Thyroid gland (tissue), 4 donors: ENCODE measurements at regions not wholly inside any gene's neighbourhood (a gene's known extent, or its start where the extent isn't known, plus 50 kb on each side); places are given as distances from the start of the nearest gene placed in this dataset.

Source experiments
- DNase-seq, 2 donors: peaks; one replicate each; pipeline ENCODE4 v3.0.0-alpha.2; 2019
- H3K27ac ChIP-seq, 3 donors: fragments of 200-600 bp; sonication (generic); 1 replicate in 2 of 3; 2 replicates in 1 of 3; pipeline ENCODE4 v1.5.1; 2016 to 2019; ENCODE audit warnings: mild to moderate bottlenecking in 1 of 3, moderate library complexity in 1 of 3
- H3K27me3 ChIP-seq: fragments of 200-600 bp; sonication (generic); one replicate; pipeline ENCODE4 v1.5.1; 2019
- H3K36me3 ChIP-seq, 2 donors: fragments of 200-600 bp; sonication (generic); one replicate each; pipeline ENCODE4 v1.5.1; 2016 to 2019
- H3K4me1 ChIP-seq, 2 donors: fragments of 200-600 bp; sonication (generic); one replicate each; pipeline ENCODE4 v1.5.1; 2017 to 2019
- H3K4me3 ChIP-seq, 3 donors: fragments of 200-600 bp; sonication (generic); replicated peaks in 1 of 3; 1 replicate in 2 of 3; 2 replicates in 1 of 3; pipeline ENCODE4 v1.5.1; 2016; ENCODE audit warnings: mild to moderate bottlenecking in 1 of 3
- H3K9me3 ChIP-seq: fragments of 200-600 bp; sonication (generic); one replicate; pipeline ENCODE4 v1.5.1; 2017
- POLR2A ChIP-seq, 2 donors: fragments of 450-650 bp; IDR thresholded peaks; one replicate each; pipeline ENCODE4 v1.6.1; 2017; ENCODE audit warnings: antibody characterized with exemption in 2 of 2, mild to moderate bottlenecking in 2 of 2, moderate library complexity in 1 of 2
- WGBS, 2 donors: methylation state at CpG; one replicate each; pipeline ENCODE4 v1.1.5; 2017; 5-methylcytosine and 5-hydroxymethylcytosine counted together
- intact Hi-C: fragments of 100-400 bp; cut with DNase I; formaldehyde crosslinking; loops from one replicate; pipeline ENCODE4 v1.15.1; 2023
- TF ChIP-seq, protein P1 (sequence below), 6 experiments: fragments of 200-600 bp in 3 of 6; fragments of 450-650 bp in 3 of 6; sonication (generic) in 3 of 6; IDR thresholded peaks; one replicate each; pipeline ENCODE4 v1.5.1; 2016 to 2019; ENCODE audit warnings: antibody characterized with exemption in 6 of 6, mild to moderate bottlenecking in 2 of 6, inconsistent platforms in 1 of 6, moderate library complexity in 1 of 6

DNA sequence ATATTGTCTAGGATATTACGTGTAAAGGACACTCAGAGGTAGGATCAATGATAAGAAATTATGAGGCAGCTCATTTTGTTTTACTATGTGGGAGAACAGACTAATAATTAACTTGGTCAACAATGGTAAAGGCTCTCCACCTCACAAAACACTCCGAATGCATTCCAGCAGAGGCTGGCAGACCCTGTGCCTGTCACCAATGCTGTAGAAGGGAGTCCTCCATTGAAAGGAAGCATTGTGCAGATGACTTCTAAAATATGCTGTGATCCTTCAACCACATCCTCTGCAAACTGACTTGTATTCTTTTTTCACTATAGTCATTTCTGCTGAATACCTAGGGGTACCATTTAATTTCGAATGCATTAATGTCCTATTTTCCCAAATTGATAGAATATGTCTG lies 119.6 kb upstream of the EEA1 start:
- TF ChIP-seq, protein P1, sequence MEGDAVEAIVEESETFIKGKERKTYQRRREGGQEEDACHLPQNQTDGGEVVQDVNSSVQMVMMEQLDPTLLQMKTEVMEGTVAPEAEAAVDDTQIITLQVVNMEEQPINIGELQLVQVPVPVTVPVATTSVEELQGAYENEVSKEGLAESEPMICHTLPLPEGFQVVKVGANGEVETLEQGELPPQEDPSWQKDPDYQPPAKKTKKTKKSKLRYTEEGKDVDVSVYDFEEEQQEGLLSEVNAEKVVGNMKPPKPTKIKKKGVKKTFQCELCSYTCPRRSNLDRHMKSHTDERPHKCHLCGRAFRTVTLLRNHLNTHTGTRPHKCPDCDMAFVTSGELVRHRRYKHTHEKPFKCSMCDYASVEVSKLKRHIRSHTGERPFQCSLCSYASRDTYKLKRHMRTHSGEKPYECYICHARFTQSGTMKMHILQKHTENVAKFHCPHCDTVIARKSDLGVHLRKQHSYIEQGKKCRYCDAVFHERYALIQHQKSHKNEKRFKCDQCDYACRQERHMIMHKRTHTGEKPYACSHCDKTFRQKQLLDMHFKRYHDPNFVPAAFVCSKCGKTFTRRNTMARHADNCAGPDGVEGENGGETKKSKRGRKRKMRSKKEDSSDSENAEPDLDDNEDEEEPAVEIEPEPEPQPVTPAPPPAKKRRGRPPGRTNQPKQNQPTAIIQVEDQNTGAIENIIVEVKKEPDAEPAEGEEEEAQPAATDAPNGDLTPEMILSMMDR (IDR thresholded peaks at IDR 0.05), result no peak
- no peak for TF ChIP-seq POLR2A (IDR thresholded peaks at IDR 0.05)
- Histone ChIP-seq H3K36me3 (no peaks in the 10 kb centered on the region), H3K9me3 (no peaks in the 10 kb centered on the region), H3K4me3 (no peak overlapping the region), H3K27me3 (no peaks in the 10 kb centered on the region), H3K4me1 (no peaks in the 10 kb centered on the region), H3K27ac (no peak overlapping the region)
- DNase-seq, result no peak
- intact Hi-C loops, result no loop called here
- WGBS, 2 donors, result 95 to 96% methylated on average over 3 of the region's 3 CpGs

GRCh38 chr12:93050026-93050747 lies 121.1 kb upstream of the EEA1 start:
- H3K4me1 ChIP-seq, result no peaks in the 10 kb centered on the region
- DNase-seq, result no peak
- no peak overlapping the region for H3K27ac ChIP-seq
- WGBS, 2 donors, result 71 to 74% methylated on average over 3 of the region's 3 CpGs
- H3K4me3 ChIP-seq, result no peak overlapping the region
- H3K36me3 ChIP-seq, result no peaks in the 10 kb centered on the region
- H3K9me3 ChIP-seq, result no peaks in the 10 kb centered on the region
- no peaks in the 10 kb centered on the region for H3K27me3 ChIP-seq
- intact Hi-C loops, result no loop called here
- no peak for TF ChIP-seq POLR2A (IDR thresholded peaks at IDR 0.05)
- TF ChIP-seq, protein P1 (IDR thresholded peaks at IDR 0.05), result no peak

- H3K4me1 ChIP-seq, result no peaks in the 10 kb centered on the region
- DNase-seq, result no peak
- intact Hi-C loops, result no loop called here
- no peak for TF ChIP-seq POLR2A (IDR thresholded peaks at IDR 0.05)
- TF ChIP-seq, protein P1 (IDR thresholded peaks at IDR 0.05), result no peak
- 92 to 95% methylated on average over 2 of the region's 2 CpGs for WGBS, 2 donors
- no peaks in the 10 kb centered on the region for H3K9me3 ChIP-seq
- H3K36me3 ChIP-seq, result no peaks in the 10 kb centered on the region
- H3K27ac ChIP-seq, result no peak overlapping the region
- no peak overlapping the region for H3K4me3 ChIP-seq
- no peaks in the 10 kb centered on the region for H3K27me3 ChIP-seq
Measured at GRCh38 chr12:93050748-93051081, 121.6 kb upstream of the EEA1 start.

DNA sequence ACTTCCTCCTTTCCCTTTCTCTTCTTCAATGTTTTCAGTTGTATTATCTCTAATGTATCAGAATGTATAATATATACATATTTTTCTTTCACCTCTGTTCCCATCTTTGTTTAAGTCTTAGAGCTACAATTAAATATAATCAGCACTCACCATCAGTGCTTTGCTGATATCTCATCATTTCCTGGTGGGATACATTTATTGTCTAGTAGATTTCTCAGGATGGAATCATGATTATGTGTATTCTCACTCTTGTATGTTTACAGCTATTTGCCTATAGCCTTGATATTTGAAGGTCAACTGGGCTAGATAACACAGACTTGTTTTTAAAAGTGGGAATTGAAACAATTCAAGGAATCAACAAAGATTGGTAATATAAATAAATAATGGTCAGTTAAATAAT lies 124.9 kb upstream of the EEA1 start:
- Histone ChIP-seq H3K4me1 (no peaks in the 10 kb centered on the region), H3K27me3 (no peaks in the 10 kb centered on the region), H3K36me3 (no peaks in the 10 kb centered on the region), H3K9me3 (no peaks in the 10 kb centered on the region), H3K4me3 (no peak overlapping the region), H3K27ac (no peak overlapping the region)
- TF ChIP-seq POLR2A (IDR thresholded peaks at IDR 0.05), result no peak
- TF ChIP-seq, protein P1 (IDR thresholded peaks at IDR 0.05), result no peak
- intact Hi-C loops, result no loop called here
- DNase-seq, result no peak

GRCh38 chr12:93055221-93055620 lies 126.1 kb upstream of the EEA1 start:
- no peaks in the 10 kb centered on the region for H3K4me1 ChIP-seq
- H3K4me3 ChIP-seq, result no peak overlapping the region
- WGBS, 2 donors, result 82 to 85% methylated on average over 5 of the region's 5 CpGs
- no peaks in the 10 kb centered on the region for H3K36me3 ChIP-seq
- DNase-seq, result no peak
- no peak overlapping the region for H3K27ac ChIP-seq
- TF ChIP-seq, protein P1 (IDR thresholded peaks at IDR 0.05), result no peak
- TF ChIP-seq POLR2A (IDR thresholded peaks at IDR 0.05), result no peak
- intact Hi-C loops, result no loop called here
- no peaks in the 10 kb centered on the region for H3K9me3 ChIP-seq
- H3K27me3 ChIP-seq, result no peaks in the 10 kb centered on the region
